Esophagus squamous epithelium (tissue), 4 donors: ENCODE measurements at regions not wholly inside any gene's neighbourhood (a gene's known extent, or its start where the extent isn't known, plus 50 kb on each side); places are given as distances from the start of the nearest gene placed in this dataset.

Experiments used
- CTCF ChIP-seq, 6 experiments: fragments of 450-650 bp in 4 of 6; fragments of 200-600 bp in 2 of 6; sonication (generic) in 2 of 6; IDR thresholded peaks; one replicate each; pipeline ENCODE4 v1.5.1; 2016 to 2019; ENCODE audit warnings: antibody characterized with exemption in 6 of 6, mild to moderate bottlenecking in 4 of 6, moderate library complexity in 4 of 6
- POLR2A ChIP-seq, 4 donors: fragments of 450-650 bp; IDR thresholded peaks; one replicate each; pipeline ENCODE4 v1.6.1; 2017; ENCODE audit warnings: antibody characterized with exemption in 4 of 4, mild to moderate bottlenecking in 4 of 4, moderate library complexity in 3 of 4

- TF ChIP-seq CTCF (IDR thresholded peaks at IDR 0.05) (no peak), POLR2A (IDR thresholded peaks at IDR 0.05) (no peak)
Observed at GRCh38 chr17:77437747-77438146, 297.0 kb downstream of the SEC14L1 start.
